LNCAP (cell line): ENCODE measurements at regions not wholly inside any gene's neighbourhood (a gene's known extent, or its start where the extent isn't known, plus 50 kb on each side); places are given as distances from the start of the nearest gene placed in this dataset.

ENCODE experiments used
- CTCF ChIP-seq: fragments of 450-650 bp; IDR thresholded peaks from 2 replicates; pipeline ENCODE4 v1.5.1; 2017; ENCODE audit warnings: mild to moderate bottlenecking

- TF ChIP-seq CTCF = no peak
Observed at GRCh38 chr13:80858131-80858530, 517.2 kb upstream of the SPRY2 start.

- TF ChIP-seq CTCF = no peak
Observed at GRCh38 chr13:80857321-80857720, 516.4 kb upstream of the SPRY2 start.

GRCh38 chr13:80850771-80851170 lies 509.8 kb upstream of the SPRY2 start:
- no peak for TF ChIP-seq CTCF

DNA sequence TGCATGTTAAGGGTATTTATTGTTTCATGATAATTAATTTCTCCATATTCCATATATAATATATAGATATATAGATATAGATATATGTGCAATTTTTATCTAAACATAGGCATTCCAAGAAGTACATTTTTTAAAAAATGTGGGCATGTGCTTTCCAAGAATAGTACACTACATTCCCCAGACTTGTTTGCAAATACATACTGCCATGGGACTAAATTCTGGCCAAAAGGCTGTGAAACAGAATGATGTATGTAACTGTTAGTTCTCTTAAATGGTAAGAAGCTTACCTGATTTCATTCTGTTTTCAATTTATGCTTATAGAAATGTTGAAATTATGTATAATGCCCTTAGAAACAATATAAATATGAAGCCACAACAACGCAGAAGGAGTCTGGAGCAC lies 503.2 kb upstream of the SPRY2 start:
- TF ChIP-seq CTCF = no peak

- TF ChIP-seq CTCF = no peak
Observed at GRCh38 chr13:80841414-80841813, 500.5 kb upstream of the SPRY2 start.

- no peak for TF ChIP-seq CTCF
Observed at GRCh38 chr13:80840316-80840976, 499.5 kb upstream of the SPRY2 start.

GRCh38 chr13:80835902-80836301 lies 495.0 kb upstream of the SPRY2 start:
- TF ChIP-seq CTCF = no peak

DNA sequence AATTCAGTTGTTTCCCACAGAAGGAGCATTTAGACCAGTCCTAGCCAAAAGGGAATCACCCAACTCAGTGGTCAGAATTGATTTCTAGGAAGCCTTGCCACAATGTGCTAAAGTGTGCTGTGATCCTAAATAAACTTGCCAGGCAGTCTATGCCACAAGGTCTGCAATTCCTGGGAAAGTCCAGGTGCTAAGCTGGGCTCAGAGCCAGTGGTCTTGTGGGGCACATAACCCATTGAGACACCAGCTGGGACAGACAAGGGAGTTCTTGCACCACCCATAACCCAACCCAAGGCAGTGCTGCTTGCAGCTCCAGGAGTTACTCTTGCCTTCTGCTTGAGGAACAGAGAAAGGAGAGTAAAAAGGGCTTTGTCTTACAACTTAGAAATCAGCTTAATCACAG lies 489.5 kb upstream of the SPRY2 start:
- TF ChIP-seq CTCF = no peak
